ENCODE measurements at regions not wholly inside any gene's neighbourhood (a gene's known extent, or its start where the extent isn't known, plus 50 kb on each side); places are given as distances from the start of the nearest gene placed in this dataset.

DNA sequence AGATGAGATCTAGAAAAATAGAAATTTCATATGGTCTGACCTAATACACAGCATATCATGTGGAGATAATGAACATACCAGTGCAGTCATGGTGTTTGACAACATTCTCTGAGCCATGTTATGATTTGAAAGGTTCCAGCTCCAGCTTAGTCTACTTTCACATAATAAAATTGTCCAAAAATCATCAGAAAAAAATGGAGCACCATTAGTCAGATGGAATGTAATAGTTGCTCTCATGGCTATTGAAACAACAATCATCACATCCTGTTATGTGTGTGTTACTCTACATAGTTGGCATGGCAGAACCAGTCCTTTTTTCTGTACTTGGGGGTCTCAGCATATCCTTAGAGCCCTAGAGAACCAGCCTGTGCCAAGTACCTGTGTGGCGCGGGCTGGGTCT lies 678.9 kb upstream of the FANCL start:
- no peak overlapping the region for H3K27ac Mint-ChIP-seq
- H3K9me3 ChIP-seq (ENCODE audit: control insufficient read depth in 2 of 2, low read length in 2 of 2) = no peaks in the 10 kb centered on the region
- H3K27me3 ChIP-seq (ENCODE audit: control insufficient read depth, insufficient read depth, low read length) = no peaks in the 10 kb centered on the region
- no peak overlapping the region for H3K27ac ChIP-seq (ENCODE audit: insufficient read depth, low read length, poor library complexity, severe bottlenecking)
- no peaks in the 10 kb centered on the region for H3K4me1 ChIP-seq (ENCODE audit: control insufficient read depth, insufficient read depth, low read length, poor library complexity, severe bottlenecking)
- peaks cover 0 to 5% (median 2%) of the 10 kb centered on the region in 7 donors for H3K9me3 Mint-ChIP-seq
- DNase-seq = no peak
- no peak overlapping the region for H3K4me3 ChIP-seq (ENCODE audit: low read depth, low read length)
- no peak overlapping the region for H3K4me3 Mint-ChIP-seq
- H3K36me3 ChIP-seq (ENCODE audit: control insufficient read depth, insufficient read depth, low read length) = no peaks in the 10 kb centered on the region
- no peaks in the 10 kb centered on the region for H3K27me3 Mint-ChIP-seq
- H3K4me1 Mint-ChIP-seq = no peaks in the 10 kb centered on the region
- no peak for ATAC-seq (ENCODE audit: low read depth in 2 of 2)
- H3K36me3 Mint-ChIP-seq = no peaks in the 10 kb centered on the region

- no peaks in the 10 kb centered on the region for H3K4me1 ChIP-seq (ENCODE audit: control insufficient read depth, insufficient read depth, low read length, poor library complexity, severe bottlenecking)
Measured at GRCh38 chr2:58919316-58919715, 678.2 kb upstream of the FANCL start.

GRCh38 chr2:58918141-58918540 lies 677.0 kb upstream of the FANCL start:
- H3K27me3 ChIP-seq (ENCODE audit: control insufficient read depth, insufficient read depth, low read length) = no peaks in the 10 kb centered on the region
- no peaks in the 10 kb centered on the region for H3K4me1 Mint-ChIP-seq
- H3K4me3 ChIP-seq (ENCODE audit: low read depth, low read length) = no peak overlapping the region
- H3K27ac ChIP-seq (ENCODE audit: insufficient read depth, low read length, poor library complexity, severe bottlenecking) = no peak overlapping the region
- peaks cover 0 to 4% (median 1%) of the 10 kb centered on the region in 7 donors for H3K9me3 Mint-ChIP-seq
- no peaks in the 10 kb centered on the region for H3K36me3 Mint-ChIP-seq
- no peak for ATAC-seq (ENCODE audit: low read depth in 2 of 2)
- no peak for DNase-seq
- H3K27ac Mint-ChIP-seq = no peak overlapping the region
- no peaks in the 10 kb centered on the region for H3K36me3 ChIP-seq (ENCODE audit: control insufficient read depth, insufficient read depth, low read length)
- H3K9me3 ChIP-seq (ENCODE audit: control insufficient read depth in 2 of 2, low read length in 2 of 2) = no peaks in the 10 kb centered on the region
- no peaks in the 10 kb centered on the region for H3K4me1 ChIP-seq (ENCODE audit: control insufficient read depth, insufficient read depth, low read length, poor library complexity, severe bottlenecking)
- no peaks in the 10 kb centered on the region for H3K27me3 Mint-ChIP-seq
- no peak overlapping the region for H3K4me3 Mint-ChIP-seq

More at GRCh38 chr2:58919316-58919715, 678.2 kb upstream of the FANCL start:
- no peaks in the 10 kb centered on the region for H3K36me3 Mint-ChIP-seq
- no peaks in the 10 kb centered on the region for H3K27me3 ChIP-seq (ENCODE audit: control insufficient read depth, insufficient read depth, low read length)
- H3K36me3 ChIP-seq (ENCODE audit: control insufficient read depth, insufficient read depth, low read length) = no peaks in the 10 kb centered on the region
- H3K27ac Mint-ChIP-seq = no peak overlapping the region
- DNase-seq = no peak
- no peak overlapping the region for H3K4me3 ChIP-seq (ENCODE audit: low read depth, low read length)
- H3K4me3 Mint-ChIP-seq = no peak overlapping the region
- no peak for ATAC-seq (ENCODE audit: low read depth in 2 of 2)
- no peaks in the 10 kb centered on the region for H3K9me3 ChIP-seq (ENCODE audit: control insufficient read depth in 2 of 2, low read length in 2 of 2)
- H3K27ac ChIP-seq (ENCODE audit: insufficient read depth, low read length, poor library complexity, severe bottlenecking) = no peak overlapping the region
- H3K27me3 Mint-ChIP-seq = no peaks in the 10 kb centered on the region
- H3K9me3 Mint-ChIP-seq = peaks cover 0 to 4% (median 1%) of the 10 kb centered on the region in 7 donors
- no peaks in the 10 kb centered on the region for H3K4me1 Mint-ChIP-seq

DNA sequence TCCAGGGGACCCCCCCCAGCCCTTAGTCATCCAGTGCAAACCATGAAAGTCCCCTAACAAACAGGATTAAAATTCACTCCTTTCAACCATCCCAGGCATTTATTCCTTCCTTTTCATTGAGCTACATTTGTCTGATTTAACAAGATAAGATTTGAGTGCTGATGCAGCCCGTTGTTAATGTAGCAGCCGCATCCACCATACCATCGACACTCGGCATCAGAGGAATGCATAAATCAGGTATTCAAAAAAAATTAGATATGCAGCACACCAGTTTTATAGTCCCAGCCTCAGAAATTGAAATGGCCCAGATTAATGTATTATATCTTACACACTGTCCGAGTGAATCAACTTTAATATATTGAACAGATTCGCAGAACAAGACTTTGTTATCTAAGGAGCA lies 676.5 kb upstream of the FANCL start:
- Mint-ChIP-seq H3K36me3 (no peaks in the 10 kb centered on the region), H3K27me3 (no peaks in the 10 kb centered on the region), H3K4me1 (no peaks in the 10 kb centered on the region), H3K4me3 (no peak overlapping the region), H3K27ac (no peak overlapping the region), H3K9me3 (peaks cover 0 to 5% (median 2%) of the 10 kb centered on the region in 7 donors)
- DNase-seq = no peak
- H3K4me3 ChIP-seq (ENCODE audit: low read depth, low read length) = no peak overlapping the region
- no peak for ATAC-seq (ENCODE audit: low read depth in 2 of 2)
- H3K4me1 ChIP-seq (ENCODE audit: control insufficient read depth, insufficient read depth, low read length, poor library complexity, severe bottlenecking) = no peaks in the 10 kb centered on the region
- H3K27ac ChIP-seq (ENCODE audit: insufficient read depth, low read length, poor library complexity, severe bottlenecking) = no peak overlapping the region
- H3K36me3 ChIP-seq (ENCODE audit: control insufficient read depth, insufficient read depth, low read length) = no peaks in the 10 kb centered on the region
- no peaks in the 10 kb centered on the region for H3K27me3 ChIP-seq (ENCODE audit: control insufficient read depth, insufficient read depth, low read length)
- H3K9me3 ChIP-seq (ENCODE audit: control insufficient read depth in 2 of 2, low read length in 2 of 2) = no peaks in the 10 kb centered on the region

DNA sequence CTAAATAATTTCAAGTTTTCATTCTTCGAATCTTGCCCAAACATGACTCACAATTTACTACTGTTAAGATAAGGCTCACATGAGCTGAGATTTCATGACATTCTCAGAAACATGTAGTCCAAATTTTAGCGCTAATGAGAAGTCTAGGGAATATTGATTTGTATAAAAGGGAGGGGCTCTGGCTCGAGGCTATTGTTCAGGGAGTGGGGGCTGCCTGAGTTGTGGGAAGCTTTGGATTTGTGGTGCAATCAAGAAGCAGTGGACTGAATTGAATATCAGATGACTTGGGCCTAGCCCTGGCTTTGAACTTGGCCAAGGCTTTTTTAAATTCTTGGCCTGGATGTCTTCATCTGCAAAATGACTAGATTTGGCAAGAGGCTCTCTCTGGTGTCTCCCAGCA lies 674.9 kb upstream of the FANCL start:
- ATAC-seq (ENCODE audit: low read depth in 2 of 2) = no peak
- H3K27ac Mint-ChIP-seq = no peak overlapping the region

DNA sequence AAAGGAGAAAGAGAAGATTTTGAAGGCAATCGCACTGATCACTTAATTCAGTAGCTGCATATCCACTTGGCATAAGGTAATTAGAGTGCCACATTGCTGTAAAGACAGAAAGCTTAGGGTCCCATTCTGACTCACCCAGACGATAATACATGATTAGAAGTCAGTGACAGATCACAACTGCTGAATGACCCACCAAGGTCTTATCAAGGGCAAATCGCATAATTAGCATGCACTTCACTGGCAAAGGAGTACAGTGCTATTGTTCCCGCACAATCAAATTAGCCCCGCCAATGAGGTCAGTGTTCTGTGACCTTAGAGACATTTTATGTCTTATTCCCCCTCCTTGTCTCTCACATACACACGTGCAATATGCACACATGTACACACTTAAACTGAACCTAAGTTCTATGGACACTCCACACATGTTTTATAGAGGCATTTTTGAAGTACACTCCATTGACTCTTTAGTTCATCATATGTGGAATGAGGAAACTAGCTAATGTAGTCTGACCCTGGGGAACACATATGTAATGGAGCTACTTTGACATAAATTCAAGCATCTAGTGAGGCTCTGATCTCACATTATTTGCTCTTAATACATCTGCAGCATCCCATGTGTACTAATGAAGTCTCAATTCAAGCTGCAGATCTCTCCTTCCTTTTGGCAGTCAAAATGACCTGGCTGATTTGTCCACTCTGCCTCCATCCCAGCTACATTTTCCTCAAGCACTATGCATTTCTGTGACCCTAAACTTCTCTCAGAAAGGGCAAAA lies 673.8 kb upstream of the FANCL start:
- no peak for DNase-seq
- Mint-ChIP-seq H3K4me1 (no peaks in the 10 kb centered on the region), H3K9me3 (peaks cover 0 to 5% (median 2%) of the 10 kb centered on the region in 7 donors), H3K4me3 (no peak overlapping the region), H3K27ac (no peak overlapping the region), H3K36me3 (no peaks in the 10 kb centered on the region), H3K27me3 (no peaks in the 10 kb centered on the region)
- Histone ChIP-seq H3K9me3 (ENCODE audit: control insufficient read depth in 2 of 2, low read length in 2 of 2) (no peaks in the 10 kb centered on the region), H3K27me3 (ENCODE audit: control insufficient read depth, insufficient read depth, low read length) (no peaks in the 10 kb centered on the region), H3K4me1 (ENCODE audit: control insufficient read depth, insufficient read depth, low read length, poor library complexity, severe bottlenecking) (no peaks in the 10 kb centered on the region), H3K27ac (ENCODE audit: insufficient read depth, low read length, poor library complexity, severe bottlenecking) (no peak overlapping the region), H3K36me3 (ENCODE audit: control insufficient read depth, insufficient read depth, low read length) (no peaks in the 10 kb centered on the region), H3K4me3 (ENCODE audit: low read depth, low read length) (no peak overlapping the region)
- no peak for ATAC-seq (ENCODE audit: low read depth in 2 of 2)

More for the DNA sequence above, 674.9 kb upstream of the FANCL start:
- Histone ChIP-seq H3K36me3 (ENCODE audit: control insufficient read depth, insufficient read depth, low read length) (no peaks in the 10 kb centered on the region), H3K27ac (ENCODE audit: insufficient read depth, low read length, poor library complexity, severe bottlenecking) (no peak overlapping the region), H3K4me3 (ENCODE audit: low read depth, low read length) (no peak overlapping the region), H3K4me1 (ENCODE audit: control insufficient read depth, insufficient read depth, low read length, poor library complexity, severe bottlenecking) (no peaks in the 10 kb centered on the region), H3K27me3 (ENCODE audit: control insufficient read depth, insufficient read depth, low read length) (no peaks in the 10 kb centered on the region), H3K9me3 (ENCODE audit: control insufficient read depth in 2 of 2, low read length in 2 of 2) (no peaks in the 10 kb centered on the region)
- Mint-ChIP-seq H3K4me1 (no peaks in the 10 kb centered on the region), H3K9me3 (peaks cover 0 to 5% (median 2%) of the 10 kb centered on the region in 7 donors), H3K36me3 (no peaks in the 10 kb centered on the region), H3K27me3 (no peaks in the 10 kb centered on the region), H3K4me3 (peak overlapping the region in 1 of 4 donors; percentile 47)
- DNase-seq = no peak

DNA sequence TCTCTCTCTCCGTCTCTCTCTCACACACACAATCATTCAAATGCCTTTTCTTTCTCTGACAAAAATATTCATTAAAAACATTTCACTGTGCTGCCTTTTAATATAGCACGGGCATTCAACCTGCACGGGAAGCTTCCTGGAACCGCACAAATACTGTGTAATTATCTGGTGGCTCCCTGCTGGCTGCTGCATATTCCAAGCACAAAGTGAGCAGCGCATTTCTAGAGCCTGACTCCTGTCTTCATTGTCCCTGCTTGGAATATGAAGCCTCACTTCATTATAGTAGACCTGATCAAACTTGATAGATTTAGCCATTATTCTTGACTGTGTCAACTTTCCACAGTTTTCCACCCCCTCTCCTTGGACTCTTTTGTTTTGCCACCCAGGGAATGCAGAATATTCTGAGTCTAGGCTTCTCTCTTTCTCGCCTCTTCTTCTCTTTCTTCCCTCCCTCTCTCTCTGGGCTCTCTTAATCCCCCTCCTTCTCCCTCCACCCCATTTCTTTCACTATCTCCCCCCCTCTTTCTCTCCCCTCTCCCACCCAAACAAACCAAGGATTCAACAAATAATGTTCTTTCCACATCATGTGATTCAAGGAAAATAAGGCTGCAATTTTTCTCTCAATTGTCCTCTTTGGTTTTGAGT lies 672.1 kb upstream of the FANCL start:
- no peak overlapping the region for H3K4me3 Mint-ChIP-seq
- no peaks in the 10 kb centered on the region for H3K4me1 ChIP-seq (ENCODE audit: control insufficient read depth, insufficient read depth, low read length, poor library complexity, severe bottlenecking)
- no peak for DNase-seq
- no peaks in the 10 kb centered on the region for H3K36me3 Mint-ChIP-seq
- no peaks in the 10 kb centered on the region for H3K27me3 ChIP-seq (ENCODE audit: control insufficient read depth, insufficient read depth, low read length)
- H3K27ac Mint-ChIP-seq = peak overlapping the region in 1 of 3 donors; percentile 40
- no peak overlapping the region for H3K4me3 ChIP-seq (ENCODE audit: low read depth, low read length)
- no peak for ATAC-seq (ENCODE audit: low read depth in 2 of 2)
- H3K27ac ChIP-seq (ENCODE audit: insufficient read depth, low read length, poor library complexity, severe bottlenecking) = no peak overlapping the region
- no peaks in the 10 kb centered on the region for H3K36me3 ChIP-seq (ENCODE audit: control insufficient read depth, insufficient read depth, low read length)
- H3K27me3 Mint-ChIP-seq = no peaks in the 10 kb centered on the region
- H3K9me3 ChIP-seq (ENCODE audit: control insufficient read depth in 2 of 2, low read length in 2 of 2) = no peaks in the 10 kb centered on the region
- H3K4me1 Mint-ChIP-seq = no peaks in the 10 kb centered on the region
- H3K9me3 Mint-ChIP-seq = peaks cover 0 to 5% (median 0%) of the 10 kb centered on the region in 7 donors

DNA sequence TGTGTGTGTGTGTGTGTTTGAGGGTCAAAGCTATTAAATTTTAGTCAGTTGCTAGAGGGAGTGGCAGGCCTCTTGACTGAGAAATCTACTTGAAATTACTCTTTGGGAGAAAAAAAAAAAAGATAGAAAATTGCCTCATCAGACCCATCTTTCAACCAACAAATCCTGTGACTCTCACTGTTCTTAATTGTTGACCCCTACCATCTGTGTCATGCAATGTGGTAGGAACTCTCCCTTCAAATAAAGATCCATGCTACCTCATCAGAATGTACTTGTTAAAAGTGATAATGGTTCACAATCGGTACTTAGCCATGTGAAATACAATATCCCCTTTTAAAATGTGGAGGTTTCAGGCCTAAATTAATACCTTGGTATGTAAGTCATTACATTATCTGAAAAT lies 670.8 kb upstream of the FANCL start:
- no peaks in the 10 kb centered on the region for H3K36me3 Mint-ChIP-seq
- H3K27me3 ChIP-seq (ENCODE audit: control insufficient read depth, insufficient read depth, low read length) = no peaks in the 10 kb centered on the region
- H3K9me3 Mint-ChIP-seq = peaks cover 0 to 5% (median 0%) of the 10 kb centered on the region in 7 donors
- H3K4me3 Mint-ChIP-seq = no peak overlapping the region
- no peaks in the 10 kb centered on the region for H3K36me3 ChIP-seq (ENCODE audit: control insufficient read depth, insufficient read depth, low read length)
- no peaks in the 10 kb centered on the region for H3K9me3 ChIP-seq (ENCODE audit: control insufficient read depth in 2 of 2, low read length in 2 of 2)
- no peak overlapping the region for H3K27ac ChIP-seq (ENCODE audit: insufficient read depth, low read length, poor library complexity, severe bottlenecking)
- no peaks in the 10 kb centered on the region for H3K4me1 ChIP-seq (ENCODE audit: control insufficient read depth, insufficient read depth, low read length, poor library complexity, severe bottlenecking)
- DNase-seq (no peak), ATAC-seq (ENCODE audit: low read depth in 2 of 2) (no peak)
- no peak overlapping the region for H3K27ac Mint-ChIP-seq
- H3K27me3 Mint-ChIP-seq = no peaks in the 10 kb centered on the region
- H3K4me3 ChIP-seq (ENCODE audit: low read depth, low read length) = no peak overlapping the region
- H3K4me1 Mint-ChIP-seq = no peaks in the 10 kb centered on the region

Data from CD4-positive, CD25-positive, alpha-beta regulatory T cell (primary cell).